Endothelial cell of hepatic sinusoid (primary cell): ENCODE measurements at regions not wholly inside any gene's neighbourhood (a gene's known extent, or its start where the extent isn't known, plus 50 kb on each side); places are given as distances from the start of the nearest gene placed in this dataset.
"Not testable (repeated sequence)": the region's sequence is repeated elsewhere in the genome, so short reads cannot be mapped to it uniquely, and the experiment has no call there.

Experiments
- in situ Hi-C: cut with HindIII; loops from 2 replicates; pipeline ENCODE4 v1.10.0; 2017; ENCODE audit warnings: low sequenced_read_pairs

DNA sequence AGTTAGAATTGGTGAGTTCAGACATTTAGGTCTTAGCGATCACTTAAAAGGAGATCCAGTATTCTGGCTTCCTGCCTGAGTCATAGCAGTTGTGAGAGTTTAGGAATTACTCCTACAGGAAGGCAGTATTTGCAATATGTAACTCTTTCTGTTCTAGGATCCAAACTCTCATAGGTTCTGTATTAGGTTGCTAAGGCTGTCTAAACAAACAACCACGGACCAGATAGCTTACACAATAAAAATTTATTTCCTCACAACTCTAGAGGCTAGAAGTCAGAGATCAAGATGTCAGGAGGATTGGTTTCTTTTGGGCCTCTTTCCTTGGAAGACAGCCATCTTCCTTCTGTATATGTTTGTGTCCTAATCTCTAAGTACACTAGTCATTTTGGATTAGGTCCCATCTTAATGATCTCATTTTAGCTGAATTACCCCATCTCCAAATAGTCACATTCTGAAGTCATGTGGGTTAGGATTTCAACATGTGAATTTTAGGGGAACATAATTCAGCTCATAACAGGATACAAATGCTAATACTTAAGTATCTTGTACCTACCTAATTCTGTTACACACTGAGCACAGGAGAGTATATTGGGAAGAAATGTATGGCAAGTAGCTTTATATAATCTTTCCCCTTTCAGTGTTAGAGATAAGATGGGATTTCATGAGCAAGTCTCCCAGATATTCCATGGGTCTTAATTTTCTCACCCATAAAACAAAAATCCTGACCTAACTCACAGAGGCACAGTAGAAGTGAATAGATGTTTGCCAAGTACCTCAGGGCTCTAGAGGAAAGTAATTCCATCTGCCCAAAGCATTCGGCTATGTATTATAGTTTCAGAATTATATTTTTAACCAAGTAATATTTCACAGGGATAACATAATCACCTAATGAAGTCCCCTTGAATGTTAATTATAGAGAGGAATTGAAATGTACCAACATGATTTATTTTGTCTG is 144.4 kb downstream of the PTBP2 start:
- in situ Hi-C loops: no loop called here

DNA sequence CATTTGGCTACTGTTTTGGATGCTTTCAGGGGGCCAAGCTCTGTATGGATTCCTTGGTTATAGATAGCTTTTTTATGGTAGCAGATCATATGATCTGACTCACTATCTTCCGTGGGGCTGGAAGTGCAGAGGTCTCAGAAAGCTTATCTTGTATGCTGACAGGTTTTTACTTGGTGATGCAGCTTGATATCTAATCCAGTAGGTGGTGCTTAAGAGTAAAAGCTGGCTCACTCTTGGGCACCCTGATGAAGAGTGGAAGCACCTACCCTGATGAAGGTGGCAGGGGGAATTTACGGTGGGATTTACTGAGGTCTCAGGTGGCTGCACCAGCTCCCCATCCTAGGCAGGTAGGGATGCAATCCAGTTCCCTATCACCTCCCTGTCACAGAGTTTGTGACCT is 151.2 kb downstream of the PTBP2 start:
- in situ Hi-C loops: no loop called here

DNA sequence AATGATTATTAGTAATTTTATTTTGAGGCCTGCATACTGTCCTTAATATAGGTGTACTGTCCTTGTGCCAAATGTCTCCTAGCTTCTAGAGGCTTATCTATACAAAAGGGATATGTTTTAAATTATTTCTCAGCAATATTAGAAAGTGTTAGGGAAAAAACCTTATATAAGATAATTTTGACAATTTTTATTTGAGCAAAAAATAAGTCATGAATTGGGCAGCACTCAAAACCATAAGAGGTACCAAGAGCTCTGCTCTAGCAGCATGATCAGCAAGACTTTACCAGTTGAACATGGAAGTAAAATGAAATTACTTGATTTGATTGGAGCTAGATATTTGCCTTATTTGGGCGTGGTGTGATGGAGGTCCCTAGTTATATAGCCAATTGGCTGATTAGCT is 157.1 kb downstream of the PTBP2 start:
- in situ Hi-C loops: no loop called here

DNA sequence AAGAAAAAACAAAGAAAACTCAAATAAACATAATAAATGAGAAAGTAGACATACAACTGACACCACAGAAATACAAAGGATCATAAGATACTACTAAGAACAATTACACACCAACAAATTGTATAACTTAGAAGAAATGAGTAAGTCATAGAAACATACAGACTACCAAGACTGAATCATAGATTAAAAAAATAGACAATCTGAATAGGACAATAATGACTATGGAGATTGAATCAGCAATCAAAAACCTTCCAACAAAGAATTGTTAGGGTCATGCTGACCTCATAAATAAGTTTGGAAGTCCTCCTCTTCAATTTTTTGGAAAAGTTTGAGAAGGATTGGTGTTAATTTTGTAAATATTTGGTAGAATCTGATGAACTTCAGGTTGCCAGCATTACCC is 159.0 kb downstream of the PTBP2 start:
- in situ Hi-C loops: no loop called here

DNA sequence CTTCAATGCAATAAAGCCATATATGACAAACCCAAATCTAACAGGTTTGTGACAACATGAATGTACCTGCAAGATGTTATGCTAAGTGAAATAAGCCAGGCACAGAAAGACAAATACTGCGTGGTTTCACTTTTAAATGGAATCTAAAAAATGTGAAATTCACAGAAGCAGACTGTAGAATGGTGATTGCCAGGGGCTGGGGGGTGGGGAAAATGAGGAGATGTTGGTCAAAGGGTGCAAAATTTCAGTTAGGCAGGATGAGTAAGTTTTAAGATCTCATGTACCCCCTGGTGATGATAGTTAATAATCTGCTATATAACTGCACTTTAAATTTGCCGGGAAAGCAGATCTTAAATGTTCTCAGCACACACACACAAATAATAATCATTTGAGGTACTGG is 160.5 kb downstream of the PTBP2 start:
- in situ Hi-C loops: no loop called here

DNA sequence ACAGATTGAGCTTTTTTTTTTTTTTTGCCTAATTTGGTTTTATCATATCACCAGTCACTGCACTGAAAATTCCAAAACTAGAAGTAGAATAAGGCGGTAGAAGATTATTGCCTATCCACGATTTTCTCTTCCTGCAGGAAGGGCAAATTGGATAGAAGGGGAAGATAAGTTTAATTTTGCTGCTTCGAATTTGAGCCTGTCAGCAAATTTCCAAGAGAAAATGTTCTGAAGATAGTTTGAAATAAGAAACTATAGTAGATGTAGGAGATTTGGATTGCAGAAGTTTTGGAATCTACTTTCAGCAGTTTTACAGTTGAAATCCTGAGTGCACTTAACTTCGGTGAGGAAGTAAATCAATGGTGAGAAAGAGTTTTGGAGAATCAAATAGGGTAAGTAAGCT is 164.9 kb downstream of the PTBP2 start:
- in situ Hi-C loops: no loop called here

DNA sequence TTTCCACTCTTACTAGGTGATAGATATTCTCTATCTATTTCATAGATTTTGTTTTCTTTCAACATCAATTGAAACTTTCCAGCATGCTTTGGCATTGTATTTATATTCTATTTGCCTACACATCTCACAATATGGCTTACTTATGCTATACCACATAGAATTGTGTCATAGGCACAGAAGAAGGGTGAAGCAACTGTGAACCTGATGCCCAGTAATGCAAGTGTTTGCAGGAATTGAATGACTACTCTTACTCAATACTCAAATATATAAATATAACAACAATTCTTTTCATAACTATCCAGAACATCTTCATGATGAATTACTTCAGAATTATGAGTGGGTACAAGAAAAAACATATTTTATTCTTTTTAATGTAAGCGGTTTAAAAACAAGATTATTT is 165.9 kb downstream of the PTBP2 start:
- in situ Hi-C loops: no loop called here

DNA sequence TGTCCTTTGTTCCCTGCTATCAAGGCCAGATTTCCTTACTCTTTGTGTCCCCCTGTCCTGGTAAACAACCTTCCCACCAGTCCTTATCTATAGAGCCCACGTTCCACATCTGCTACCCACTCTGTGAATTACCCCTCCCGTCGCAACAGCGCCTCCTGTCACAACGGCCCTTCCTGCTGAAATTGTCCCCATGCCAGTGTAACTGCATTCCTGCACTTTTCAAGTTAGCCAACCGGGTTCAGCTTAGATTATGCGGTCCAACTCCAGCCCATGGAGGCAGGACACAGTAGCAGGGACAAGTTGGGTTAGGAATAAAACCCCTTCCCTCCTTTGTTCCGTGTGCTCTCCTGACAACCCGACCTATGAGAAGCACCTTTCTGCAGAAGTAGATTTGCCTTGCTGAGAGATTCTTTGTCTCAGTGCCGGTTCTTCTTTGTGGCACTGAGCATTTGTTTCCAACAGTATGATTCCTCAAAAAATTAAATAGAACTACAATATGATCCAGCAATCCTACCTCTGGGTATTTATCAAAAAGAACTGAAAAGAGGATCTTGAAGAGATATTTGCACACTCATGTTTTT is 180.3 kb downstream of the PTBP2 start:
- in situ Hi-C loops: no loop called here

DNA sequence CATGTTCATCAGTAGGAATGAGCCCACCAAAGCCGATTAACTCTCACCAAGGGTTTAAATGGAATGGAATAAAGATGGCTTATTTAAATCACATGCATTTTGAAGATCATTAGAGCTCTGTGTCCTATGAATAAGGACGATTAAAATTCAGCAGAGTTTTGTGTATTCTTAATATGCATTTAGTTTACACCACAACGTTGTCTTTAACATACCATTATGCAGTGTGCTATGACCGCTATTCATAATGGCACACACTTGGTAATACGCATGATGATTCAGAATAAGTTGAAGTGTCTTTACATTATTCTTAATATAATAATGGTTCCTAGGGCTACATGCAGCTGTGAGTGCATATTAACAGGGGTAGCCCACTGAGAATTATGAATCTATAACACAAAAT is 190.7 kb downstream of the PTBP2 start:
- in situ Hi-C loops: no loop called here

DNA sequence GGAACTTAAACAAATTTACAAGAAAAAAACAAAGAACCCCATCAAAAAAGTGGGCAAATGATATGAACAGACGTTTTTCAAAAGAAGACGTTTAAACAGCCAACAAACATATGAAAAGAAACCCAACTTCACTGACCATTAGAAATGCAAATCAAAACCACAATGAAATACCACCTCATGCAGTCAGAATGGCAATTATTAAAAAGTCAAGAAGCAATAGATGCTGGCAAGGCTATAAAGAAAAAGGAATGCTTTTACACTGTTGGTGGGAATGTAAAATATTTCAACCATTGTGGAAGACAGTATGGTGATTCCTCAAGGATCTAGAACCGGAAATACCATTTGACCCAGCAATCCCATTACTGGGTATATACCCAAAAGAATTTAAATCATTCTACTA is 194.1 kb downstream of the PTBP2 start:
- in situ Hi-C loops: not testable (repeated sequence)

DNA sequence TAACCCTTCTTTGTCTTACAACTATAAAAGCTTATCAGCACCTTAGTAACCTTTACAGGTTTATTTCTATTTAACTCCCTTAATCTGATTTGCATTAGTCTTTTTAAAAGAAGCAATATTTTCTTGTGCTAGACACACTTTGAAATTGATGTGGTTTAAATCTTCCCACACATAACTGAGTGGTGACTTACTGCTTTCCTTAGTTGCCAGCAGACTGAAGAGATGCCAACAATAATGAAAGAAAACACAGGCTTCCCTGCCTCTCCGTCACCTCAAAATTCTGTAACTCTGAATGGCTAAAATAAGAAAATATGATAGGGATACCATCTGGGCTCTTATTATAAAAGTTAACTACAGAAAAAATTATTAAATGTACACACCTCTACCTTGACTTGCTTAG is 196.8 kb downstream of the PTBP2 start:
- in situ Hi-C loops: no loop called here

DNA sequence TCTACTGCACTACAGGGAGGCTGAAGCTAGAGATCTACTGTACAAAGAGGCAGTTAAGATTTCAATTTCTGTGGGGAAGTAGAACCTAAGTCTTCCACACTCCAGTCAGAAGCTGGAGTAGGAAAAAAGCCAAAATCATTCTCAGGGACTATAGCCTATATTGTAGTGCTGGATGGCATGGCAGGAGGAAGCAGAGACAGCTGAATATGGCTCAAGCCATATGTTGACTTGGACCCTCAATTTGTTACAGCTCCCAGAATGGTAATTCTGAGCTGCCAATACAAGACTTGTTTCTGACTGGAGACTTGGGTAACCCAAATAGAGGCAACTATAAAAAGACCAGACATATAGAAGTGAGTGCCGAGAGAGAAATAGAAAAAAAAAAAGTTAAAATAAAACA is 200.6 kb downstream of the PTBP2 start:
- in situ Hi-C loops: no loop called here

DNA sequence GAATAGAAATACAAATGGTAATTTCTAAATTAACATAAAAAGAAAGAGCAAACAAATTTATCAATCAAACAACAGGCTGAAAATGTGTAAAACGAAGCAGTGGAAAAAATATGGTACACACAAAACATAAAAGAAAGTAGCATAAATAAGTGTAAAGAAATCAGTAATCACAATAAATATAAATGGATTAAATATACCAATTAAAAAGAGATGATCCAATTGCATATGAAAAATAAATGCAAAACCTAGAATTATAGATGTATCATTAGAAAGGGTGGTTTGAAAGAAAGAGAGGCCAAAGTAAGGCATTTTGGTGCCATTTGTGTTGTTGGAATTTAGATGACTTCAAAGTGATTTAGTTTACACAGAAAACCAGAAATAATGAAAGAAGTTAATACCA is 202.2 kb downstream of the PTBP2 start:
- in situ Hi-C loops: no loop called here

DNA sequence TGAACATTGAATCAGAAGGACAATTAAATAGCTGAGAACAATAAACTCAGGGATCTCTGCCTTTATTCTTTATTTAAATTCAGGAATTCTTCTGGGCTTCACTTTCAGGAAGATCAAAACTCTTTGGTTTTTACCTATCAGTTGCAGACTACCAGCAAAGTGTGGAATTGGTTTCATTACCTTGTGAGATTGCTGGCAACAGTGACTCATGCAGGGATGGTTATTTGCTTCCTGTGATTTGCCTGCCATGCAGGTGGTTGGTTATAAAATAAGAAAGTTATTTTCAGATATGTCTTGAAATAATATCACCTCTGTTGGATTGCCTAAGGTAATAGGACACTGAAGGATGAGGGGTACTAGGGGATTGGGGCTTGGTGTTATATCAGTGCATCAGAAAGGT is 204.6 kb downstream of the PTBP2 start:
- in situ Hi-C loops: no loop called here

DNA sequence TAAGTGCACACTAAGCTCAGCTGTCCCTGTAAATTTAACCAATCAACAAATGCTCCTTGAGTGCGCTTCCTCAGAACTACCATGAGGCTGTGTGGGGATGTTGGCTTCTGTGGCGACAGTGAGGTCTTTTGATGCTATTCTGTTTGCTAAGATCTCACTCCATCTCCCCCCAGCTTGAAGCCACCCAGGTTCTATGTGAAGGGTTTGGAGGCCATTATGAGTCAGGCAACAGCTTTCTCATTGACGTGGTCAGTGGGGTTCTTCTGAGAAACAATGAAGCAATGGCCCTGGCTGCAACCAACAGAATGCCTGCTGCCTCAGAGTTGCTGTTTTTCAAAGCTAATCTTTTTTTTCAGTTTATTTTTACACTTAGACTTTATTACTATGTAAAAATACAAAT is 205.5 kb downstream of the PTBP2 start:
- in situ Hi-C loops: no loop called here

DNA sequence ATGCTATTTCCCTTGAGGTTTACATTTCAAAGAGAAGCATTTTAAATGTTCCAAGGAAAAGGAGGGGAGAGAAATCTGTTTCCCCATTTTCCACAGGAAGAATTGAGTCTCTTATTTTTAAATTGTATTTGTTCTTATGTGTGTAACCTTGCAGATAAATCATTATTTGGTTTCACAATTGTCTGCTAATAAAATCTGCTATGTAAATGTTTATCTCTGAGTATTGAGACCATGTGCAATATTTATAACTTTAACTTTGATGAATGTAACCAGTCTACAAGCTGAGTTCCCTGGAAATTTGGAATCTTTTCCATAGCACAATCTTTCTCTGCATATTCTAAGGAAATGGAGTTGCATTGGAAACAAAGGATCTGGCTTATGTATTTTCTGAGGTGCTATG is 209.6 kb downstream of the PTBP2 start:
- in situ Hi-C loops: no loop called here

DNA sequence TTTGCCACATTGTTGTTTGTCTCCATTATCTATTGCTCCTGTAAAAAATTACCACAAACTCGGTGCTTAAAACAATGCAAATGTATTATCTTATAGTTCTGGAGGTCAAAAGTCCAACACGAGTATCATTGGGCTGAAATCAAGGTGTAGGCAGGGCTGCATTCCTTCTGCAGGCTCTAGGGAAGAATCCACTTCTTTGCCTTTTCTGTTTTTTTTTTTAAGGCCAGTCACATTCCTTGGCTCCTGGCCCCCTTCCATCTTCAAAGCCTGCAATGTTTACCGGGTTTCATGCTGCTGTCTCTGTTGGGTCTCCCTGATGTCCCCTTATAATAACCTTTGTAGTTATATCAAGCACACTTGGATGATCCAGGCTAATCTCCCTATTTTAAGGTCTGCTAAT is 212.7 kb downstream of the PTBP2 start:
- in situ Hi-C loops: no loop called here

DNA sequence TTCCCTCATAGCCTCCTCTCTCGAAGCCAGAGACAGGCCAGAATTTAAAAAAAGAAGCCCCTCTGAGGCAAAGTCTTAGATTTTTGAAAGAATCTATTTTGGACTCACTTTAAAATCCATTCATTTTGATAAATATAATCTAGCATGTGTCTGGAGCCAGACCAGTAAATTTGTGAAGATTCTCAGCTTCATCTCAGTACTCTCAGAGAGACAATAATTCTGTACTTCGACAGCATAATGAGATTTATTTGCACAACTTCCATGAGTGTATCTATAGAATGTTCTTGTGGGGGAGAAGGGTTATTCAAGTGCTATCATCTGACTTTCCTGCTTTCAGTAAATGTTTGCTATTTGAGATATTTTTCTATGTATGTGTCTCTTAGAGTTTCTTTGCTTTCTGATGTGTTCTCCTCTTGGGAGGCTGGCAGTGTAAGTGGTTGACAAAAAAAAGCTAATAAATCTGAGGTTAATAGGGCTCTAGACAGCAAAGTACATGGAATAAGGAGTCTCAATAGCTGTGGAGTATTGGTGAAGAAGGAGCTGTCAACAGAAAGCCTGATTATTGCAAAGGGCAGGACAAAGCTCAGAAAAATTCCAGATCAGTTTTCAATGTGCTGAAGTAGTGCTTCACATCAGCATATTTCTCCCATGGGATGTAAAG is 223.0 kb downstream of the PTBP2 start:
- in situ Hi-C loops: no loop called here

DNA sequence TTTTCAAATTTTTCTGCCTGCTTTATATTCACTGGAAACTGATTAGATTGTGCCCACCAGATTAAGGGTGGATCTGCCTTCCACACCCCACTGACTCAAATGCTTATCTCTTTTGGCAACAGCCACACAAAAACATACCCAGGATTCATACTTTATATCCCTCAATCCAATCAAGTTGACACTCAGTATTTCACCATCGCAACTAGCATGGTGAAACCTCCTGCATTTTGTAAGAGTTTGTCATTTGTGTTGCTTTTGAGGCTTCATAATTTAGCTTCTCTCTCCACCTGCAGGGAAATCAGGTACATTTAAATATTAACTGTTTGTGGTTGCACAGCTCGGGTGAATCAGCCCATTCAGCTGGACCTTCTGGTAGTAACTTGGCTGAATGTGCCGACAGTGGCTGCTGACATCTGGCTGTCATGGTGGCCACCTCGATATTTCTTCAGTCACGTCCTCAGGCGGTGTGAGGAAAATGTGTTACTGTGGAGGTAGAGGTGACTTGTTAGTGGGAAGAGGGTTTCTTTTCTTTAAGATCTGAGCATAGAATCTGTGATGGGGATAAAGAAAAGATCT is 224.0 kb downstream of the PTBP2 start:
- in situ Hi-C loops: no loop called here

DNA sequence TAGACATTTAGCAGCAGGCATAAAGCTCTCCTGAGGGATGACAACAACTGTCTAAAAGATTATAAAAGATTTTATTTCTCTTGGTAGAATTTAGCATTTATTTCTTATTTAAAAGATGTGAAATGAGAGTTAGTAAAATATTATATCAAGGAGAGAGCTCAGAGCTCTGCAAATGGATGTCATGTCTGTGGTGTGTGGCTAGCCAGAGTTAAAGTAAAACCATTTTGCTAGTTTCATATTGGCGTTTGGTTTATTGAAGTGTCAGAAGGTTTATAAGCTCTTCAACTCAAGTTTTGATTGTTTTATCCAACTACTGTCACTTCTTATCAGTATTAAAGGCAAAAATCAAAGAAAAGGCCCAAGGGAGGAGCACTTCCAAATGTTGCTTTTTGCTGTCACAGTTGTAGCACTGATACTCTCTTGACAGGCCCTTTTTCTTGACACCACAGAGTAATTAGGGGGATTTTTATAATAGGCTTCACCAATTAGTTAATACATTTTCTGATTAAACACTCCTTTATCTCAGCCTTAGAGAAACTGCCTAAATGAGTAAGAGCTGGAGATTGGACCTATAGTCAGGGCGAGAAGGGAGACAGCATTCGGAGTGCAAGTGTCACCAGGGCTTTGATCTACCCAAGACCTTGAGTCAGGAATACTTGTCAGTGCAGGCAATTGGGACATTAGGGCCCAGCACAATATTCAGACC is 233.9 kb downstream of the PTBP2 start:
- in situ Hi-C loops: no loop called here

DNA sequence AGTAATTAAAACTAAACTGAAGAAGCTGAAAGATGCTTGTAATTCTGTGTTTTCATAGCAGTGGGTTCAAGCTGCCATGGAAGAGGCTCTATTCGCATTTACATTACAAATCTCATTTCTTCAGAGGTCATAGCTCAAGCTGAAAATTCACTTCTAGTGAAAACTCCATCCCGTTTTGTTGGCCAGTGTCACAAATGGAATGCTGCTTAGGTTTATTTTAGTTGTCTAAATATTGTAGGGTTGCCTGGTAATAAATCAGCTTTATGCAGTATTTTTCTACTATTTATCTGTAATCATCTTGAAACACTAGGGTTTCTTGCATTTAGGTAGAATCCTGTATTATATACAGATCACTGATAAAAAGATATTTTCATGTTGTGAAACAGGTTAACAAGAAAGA is 240.6 kb downstream of the PTBP2 start:
- in situ Hi-C loops: no loop called here
